NCI-H1092 (cell line): ENCODE measurements at regions not wholly inside any gene's neighbourhood (a gene's known extent, or its start where the extent isn't known, plus 50 kb on each side); places are given as distances from the start of the nearest gene placed in this dataset.

Experiments
- DNase-seq: peaks from one replicate; lab custom pipeline; 2025; lab: John Stamatoyannopoulos, UW

GRCh38 chr3:87175732-87176131, 51.4 kb upstream of the CHMP2B start:
- DNase-seq: no peak

GRCh38 chr3:87173776-87174175, 53.3 kb upstream of the CHMP2B start:
- no peak for DNase-seq

- DNase-seq: no peak
Measured at GRCh38 chr3:87173071-87173470, 54.0 kb upstream of the CHMP2B start.

GRCh38 chr3:87167628-87168456, 59.3 kb upstream of the CHMP2B start:
- peak; percentile 17 for DNase-seq

- no peak for DNase-seq
Measured at GRCh38 chr3:87164245-87164644, 62.9 kb upstream of the CHMP2B start.

GRCh38 chr3:87161851-87162250, 65.3 kb upstream of the CHMP2B start:
- DNase-seq: no peak

GRCh38 chr3:87161417-87161816, 65.7 kb upstream of the CHMP2B start:
- DNase-seq: no peak

GRCh38 chr3:87161013-87161412, 66.1 kb upstream of the CHMP2B start:
- no peak for DNase-seq

- no peak for DNase-seq
Measured at GRCh38 chr3:87158823-87159222, 68.3 kb upstream of the CHMP2B start.

- no peak for DNase-seq
Measured at GRCh38 chr3:87148020-87148419, 79.1 kb upstream of the CHMP2B start.

- no peak for DNase-seq
Measured at GRCh38 chr3:87147562-87147961, 79.5 kb upstream of the CHMP2B start.

GRCh38 chr3:87145553-87145952, 81.6 kb upstream of the CHMP2B start:
- no peak for DNase-seq

- DNase-seq: no peak
Measured at GRCh38 chr3:87136066-87136596, 91.0 kb upstream of the CHMP2B start.

GRCh38 chr3:87135412-87135811, 91.7 kb upstream of the CHMP2B start:
- no peak for DNase-seq

GRCh38 chr3:87132801-87133200, 94.3 kb upstream of the CHMP2B start:
- DNase-seq: no peak

GRCh38 chr3:87128006-87128405, 99.1 kb upstream of the CHMP2B start:
- no peak for DNase-seq

- no peak for DNase-seq
Measured at GRCh38 chr3:87127281-87127680, 99.8 kb upstream of the CHMP2B start.

GRCh38 chr3:87126321-87126720, 100.8 kb upstream of the CHMP2B start:
- no peak for DNase-seq

GRCh38 chr3:87125116-87125515, 102.0 kb upstream of the CHMP2B start:
- no peak for DNase-seq

- no peak for DNase-seq
Measured at GRCh38 chr3:87122766-87123165, 104.3 kb upstream of the CHMP2B start.

- DNase-seq: no peak
Measured at GRCh38 chr3:87121856-87122255, 105.3 kb upstream of the CHMP2B start.

- no peak for DNase-seq
Measured at GRCh38 chr3:87120881-87121280, 106.2 kb upstream of the CHMP2B start.

GRCh38 chr3:87120236-87120635, 106.9 kb upstream of the CHMP2B start:
- no peak for DNase-seq

GRCh38 chr3:87109465-87109864, 117.6 kb upstream of the CHMP2B start:
- DNase-seq: no peak
